ENCODE measurements at regions not wholly inside any gene's neighbourhood (a gene's known extent, or its start where the extent isn't known, plus 50 kb on each side); places are given as distances from the start of the nearest gene placed in this dataset.

DNA sequence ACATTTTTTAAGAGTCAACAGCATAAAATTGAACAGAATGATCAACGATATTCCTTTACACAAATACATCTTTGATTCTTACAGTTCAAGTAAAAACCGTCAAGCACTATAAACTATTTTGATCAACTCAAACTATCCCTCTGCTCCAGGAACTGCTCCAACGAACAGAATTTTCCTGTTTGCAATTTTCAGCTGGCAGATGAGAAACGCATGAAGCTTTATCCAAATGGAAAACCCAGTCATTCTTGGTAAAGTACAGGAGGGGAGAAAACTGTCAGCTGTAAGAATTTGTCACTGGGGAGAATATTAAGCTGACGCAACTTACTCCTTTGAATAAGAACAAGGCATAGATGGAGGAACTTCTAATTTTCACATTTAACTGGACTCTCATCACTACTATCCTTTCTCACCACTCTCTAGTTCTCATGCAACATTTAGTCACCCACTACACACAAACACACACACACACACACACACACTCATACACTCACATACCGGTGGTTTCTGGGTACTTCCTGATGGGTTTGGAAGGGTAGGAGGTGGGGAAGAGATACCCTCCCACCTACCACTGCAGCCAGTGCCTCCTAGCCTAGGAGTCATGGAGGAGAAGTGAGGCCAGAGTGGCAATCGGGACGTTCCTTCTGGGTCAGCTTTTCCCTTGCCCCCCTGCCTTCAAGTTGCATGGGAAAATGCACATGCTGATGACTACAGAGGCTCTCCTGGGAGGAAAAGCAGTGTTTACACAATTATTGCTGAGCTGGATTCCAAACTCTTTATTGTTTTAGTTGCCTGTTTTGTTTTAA lies 54.0 kb upstream of the SPATS2L start:
- Histone ChIP-seq H3K27me3 (ENCODE audit: control insufficient read depth, insufficient read depth, low read length) (no peaks in the 10 kb centered on the region), H3K4me3 (ENCODE audit: low read length) (no peak overlapping the region), H3K9ac (ENCODE audit: low read length) (no peak overlapping the region), H3K27ac (ENCODE audit: low read length) (no peak overlapping the region), H3K9me3 (ENCODE audit: control insufficient read depth, low read depth, low read length) (no peaks in the 10 kb centered on the region), H3K4me1 (ENCODE audit: control insufficient read depth, low read depth, low read length) (peaks cover 4% of the 10 kb centered on the region), H3K36me3 (ENCODE audit: control insufficient read depth, low read depth, low read length) (no peaks in the 10 kb centered on the region)

DNA sequence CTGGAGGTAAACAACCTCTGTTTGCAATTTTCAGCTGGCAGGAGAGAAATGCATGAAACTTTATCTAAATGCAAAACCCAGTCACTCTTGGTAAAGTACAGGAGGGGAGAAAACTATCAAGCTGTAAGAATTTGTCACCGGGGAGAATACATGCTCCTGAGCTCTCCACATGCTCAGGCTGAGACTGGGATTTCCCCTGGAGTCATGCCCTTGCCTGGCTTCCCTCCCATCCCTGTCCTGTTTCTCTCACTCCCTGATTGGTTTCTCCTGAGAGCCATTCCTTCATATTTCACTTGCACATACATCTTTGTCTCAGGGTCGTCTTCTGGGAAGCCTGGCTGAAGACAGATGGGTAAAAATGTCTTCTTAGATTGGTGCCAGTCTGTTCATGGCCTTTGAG lies 52.9 kb upstream of the SPATS2L start:
- no peak overlapping the region for H3K9ac ChIP-seq (ENCODE audit: low read length)
- no peaks in the 10 kb centered on the region for H3K27me3 ChIP-seq (ENCODE audit: control insufficient read depth, insufficient read depth, low read length)
- H3K9me3 ChIP-seq (ENCODE audit: control insufficient read depth, low read depth, low read length) = no peaks in the 10 kb centered on the region
- H3K27ac ChIP-seq (ENCODE audit: low read length) = no peak overlapping the region
- no peaks in the 10 kb centered on the region for H3K36me3 ChIP-seq (ENCODE audit: control insufficient read depth, low read depth, low read length)
- H3K4me1 ChIP-seq (ENCODE audit: control insufficient read depth, low read depth, low read length) = peaks cover 4% of the 10 kb centered on the region
- H3K4me3 ChIP-seq (ENCODE audit: low read length) = no peak overlapping the region

DNA sequence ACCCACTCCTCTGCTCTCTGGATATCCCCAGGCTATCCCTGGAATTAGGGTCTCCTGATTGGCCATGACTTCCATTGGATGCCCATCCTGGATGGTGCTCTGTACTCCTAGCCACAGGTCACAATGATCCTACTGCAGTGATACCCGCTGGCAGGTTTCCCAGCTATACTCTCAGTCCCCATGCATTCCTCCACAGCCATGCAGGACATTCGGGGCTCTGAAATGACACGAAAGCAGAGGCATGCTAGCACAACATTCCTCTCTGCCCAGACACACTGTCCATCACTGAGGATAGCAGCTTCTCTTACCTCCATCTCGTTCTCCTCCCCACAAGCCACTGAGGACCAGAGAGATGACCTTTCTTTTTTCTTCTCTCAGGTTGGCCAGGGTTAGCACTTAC lies 51.7 kb upstream of the SPATS2L start:
- H3K9ac ChIP-seq (ENCODE audit: low read length) = no peak overlapping the region
- no peaks in the 10 kb centered on the region for H3K9me3 ChIP-seq (ENCODE audit: control insufficient read depth, low read depth, low read length)
- no peaks in the 10 kb centered on the region for H3K36me3 ChIP-seq (ENCODE audit: control insufficient read depth, low read depth, low read length)
- no peak overlapping the region for H3K27ac ChIP-seq (ENCODE audit: low read length)
- no peaks in the 10 kb centered on the region for H3K27me3 ChIP-seq (ENCODE audit: control insufficient read depth, insufficient read depth, low read length)
- H3K4me3 ChIP-seq (ENCODE audit: low read length) = no peak overlapping the region
- peaks cover 9% of the 10 kb centered on the region for H3K4me1 ChIP-seq (ENCODE audit: control insufficient read depth, low read depth, low read length)

DNA sequence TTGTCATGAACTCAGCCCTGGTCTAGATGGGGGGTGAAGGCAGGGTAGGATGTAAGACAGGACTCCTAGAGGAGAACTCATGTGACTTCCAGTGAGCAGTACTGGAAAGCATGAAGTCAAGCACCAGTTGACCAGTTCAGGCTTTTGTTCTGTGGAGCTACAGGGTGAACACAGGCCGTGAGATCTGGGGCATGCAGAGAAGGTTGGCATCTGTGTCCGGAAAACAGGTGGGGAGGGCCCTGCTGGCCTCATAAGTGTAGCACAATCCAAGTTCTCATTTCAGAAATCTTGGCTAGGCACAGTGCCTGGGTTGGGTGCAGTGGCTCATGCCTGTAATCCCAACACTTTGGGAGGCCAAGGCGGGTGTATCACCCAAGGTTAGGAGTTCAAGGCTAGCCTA lies 50.9 kb upstream of the SPATS2L start:
- peaks cover 10% of the 10 kb centered on the region for H3K4me1 ChIP-seq (ENCODE audit: control insufficient read depth, low read depth, low read length)
- no peaks in the 10 kb centered on the region for H3K9me3 ChIP-seq (ENCODE audit: control insufficient read depth, low read depth, low read length)
- H3K36me3 ChIP-seq (ENCODE audit: control insufficient read depth, low read depth, low read length) = no peaks in the 10 kb centered on the region
- no peak overlapping the region for H3K4me3 ChIP-seq (ENCODE audit: low read length)
- H3K27ac ChIP-seq (ENCODE audit: low read length) = no peak overlapping the region
- no peaks in the 10 kb centered on the region for H3K27me3 ChIP-seq (ENCODE audit: control insufficient read depth, insufficient read depth, low read length)
- no peak overlapping the region for H3K9ac ChIP-seq (ENCODE audit: low read length)
